Epithelial cell of prostate (primary cell): ENCODE measurements at regions not wholly inside any gene's neighbourhood (a gene's known extent, or its start where the extent isn't known, plus 50 kb on each side); places are given as distances from the start of the nearest gene placed in this dataset.
A peak's percentile ranks its signal among the peaks of the same experiment; 100 is the strongest.

Source experiments
- DNase-seq: peaks from one replicate; pipeline ENCODE4 v3.0.0-alpha.2; 2011; ENCODE audit warnings: low read depth, low spot score
- H3K27ac ChIP-seq: fragments of 450-650 bp; 2 replicates; pipeline ENCODE4 v1.5.1; 2017; ENCODE audit warnings: mild to moderate bottlenecking

DNA sequence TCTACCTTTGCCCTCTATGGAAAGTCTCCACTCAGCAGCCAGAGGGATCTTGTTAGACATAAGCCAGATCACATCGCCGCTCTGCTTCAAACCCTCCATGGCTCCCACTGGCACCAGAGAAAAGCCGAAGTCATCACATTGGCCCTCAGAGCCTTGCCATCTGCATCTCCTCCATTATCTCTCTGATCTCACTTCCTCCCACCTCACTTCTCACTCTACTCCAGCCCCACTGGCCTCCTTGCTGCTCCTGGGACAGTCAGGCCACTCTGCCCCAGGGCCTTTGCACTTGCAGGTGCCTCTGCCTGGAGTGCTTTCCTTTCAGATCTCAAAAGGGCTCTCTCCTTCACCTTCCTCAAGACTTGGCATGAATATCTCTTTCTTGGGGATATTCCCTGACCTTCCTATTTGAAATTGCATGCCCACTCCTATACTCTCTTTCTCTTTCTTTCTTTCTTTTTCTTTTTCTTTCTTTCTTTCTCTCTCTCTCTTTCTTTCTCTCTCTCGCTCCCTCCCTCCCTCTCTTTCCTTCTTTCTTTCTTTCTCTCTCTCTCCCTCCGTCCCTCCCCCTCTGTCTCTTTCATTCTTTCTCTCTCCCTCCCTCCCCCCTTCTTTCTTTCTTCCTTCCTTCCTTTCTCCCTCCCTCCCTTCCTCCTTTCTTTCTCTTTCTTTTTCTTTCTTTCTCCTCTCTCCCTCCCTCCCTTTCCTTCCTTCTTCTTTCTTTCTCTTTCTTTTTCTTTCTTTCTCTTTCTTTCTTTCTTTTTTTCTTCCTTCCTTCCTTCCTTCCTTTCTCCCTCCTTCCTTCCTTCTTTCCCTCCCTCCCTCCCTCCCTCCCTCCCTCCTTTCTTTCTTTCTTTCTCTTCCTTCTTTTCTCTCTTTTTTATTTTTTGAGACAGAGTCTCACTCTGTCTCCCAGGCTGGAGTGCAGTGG is 96.0 kb upstream of the CASZ1 start:
- H3K27ac ChIP-seq: no peak overlapping the region
- DNase-seq: no peak

DNA sequence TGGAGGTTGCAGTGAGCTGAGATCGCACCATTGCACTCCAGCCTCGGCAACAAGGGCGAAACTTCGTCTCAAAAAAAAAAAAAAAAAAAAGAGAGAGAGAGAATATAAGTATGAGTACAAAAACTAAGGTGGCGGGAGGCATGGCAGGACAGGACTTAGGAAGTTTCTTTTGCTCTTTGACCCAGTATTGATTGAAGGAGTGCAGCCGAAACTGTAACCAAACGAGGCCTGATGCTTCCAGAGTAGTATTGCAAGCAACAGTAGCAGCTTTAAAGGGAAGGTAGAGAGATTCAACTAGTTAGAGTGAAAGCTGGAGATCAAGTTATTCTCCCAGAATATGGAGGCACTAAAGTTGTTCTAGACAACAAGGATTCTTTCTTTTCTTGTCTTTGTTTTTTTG is 99.2 kb upstream of the CASZ1 start:
- H3K27ac ChIP-seq: no peak overlapping the region
- DNase-seq: no peak

DNA sequence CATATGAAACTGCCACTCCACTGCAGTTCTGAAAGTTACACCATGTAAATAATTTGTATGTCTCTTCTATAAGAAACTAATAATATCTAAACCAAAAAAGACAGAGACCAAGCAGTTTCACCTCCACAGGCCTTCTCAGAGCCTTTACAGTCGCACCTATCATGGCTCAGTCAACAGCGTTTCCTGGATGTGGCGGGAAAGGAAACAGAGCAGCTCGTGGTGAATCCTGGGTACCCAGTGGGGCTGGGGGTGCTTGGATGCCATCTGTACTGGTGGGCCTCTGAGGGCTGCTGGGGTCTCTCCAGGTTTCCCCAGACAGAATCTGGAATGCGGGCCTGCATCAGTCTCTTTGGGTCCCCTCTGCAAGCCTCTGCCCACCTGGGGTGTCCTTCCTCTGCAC is 100.2 kb upstream of the CASZ1 start:
- no peak overlapping the region for H3K27ac ChIP-seq
- no peak for DNase-seq

DNA sequence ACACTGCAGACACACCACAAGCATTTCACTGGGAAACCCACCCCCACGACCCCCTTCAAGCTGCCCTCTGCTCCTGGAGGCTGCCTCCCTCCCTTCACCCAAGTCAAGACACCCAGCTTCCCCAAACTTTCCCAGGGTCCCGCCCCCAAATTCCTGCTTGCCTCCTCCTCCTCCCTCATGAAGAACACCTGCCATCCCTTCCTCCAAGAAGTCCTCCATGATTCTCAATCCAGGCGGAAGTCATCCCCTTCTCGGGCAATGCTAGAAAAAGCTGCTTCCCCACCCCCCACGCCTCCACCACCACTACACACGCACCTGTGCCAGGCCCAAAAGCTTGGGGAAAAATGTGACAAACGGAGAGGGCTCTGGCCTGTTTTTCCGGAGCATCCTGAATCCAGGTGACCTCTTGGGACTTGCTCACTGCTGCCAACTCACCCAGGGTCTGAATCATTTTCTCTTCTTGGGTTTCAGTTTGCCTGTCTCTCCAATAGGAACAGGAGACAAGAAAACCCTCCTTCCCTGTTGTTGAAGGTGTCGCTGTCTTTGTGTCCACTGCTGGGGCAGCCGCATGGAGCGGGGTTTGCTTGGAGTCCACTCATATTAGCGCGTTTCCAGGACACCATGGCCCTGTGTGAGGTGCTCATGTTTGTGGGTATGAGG is 101.0 kb upstream of the CASZ1 start:
- DNase-seq: no peak
- H3K27ac ChIP-seq: peak overlapping the region; percentile 100

DNA sequence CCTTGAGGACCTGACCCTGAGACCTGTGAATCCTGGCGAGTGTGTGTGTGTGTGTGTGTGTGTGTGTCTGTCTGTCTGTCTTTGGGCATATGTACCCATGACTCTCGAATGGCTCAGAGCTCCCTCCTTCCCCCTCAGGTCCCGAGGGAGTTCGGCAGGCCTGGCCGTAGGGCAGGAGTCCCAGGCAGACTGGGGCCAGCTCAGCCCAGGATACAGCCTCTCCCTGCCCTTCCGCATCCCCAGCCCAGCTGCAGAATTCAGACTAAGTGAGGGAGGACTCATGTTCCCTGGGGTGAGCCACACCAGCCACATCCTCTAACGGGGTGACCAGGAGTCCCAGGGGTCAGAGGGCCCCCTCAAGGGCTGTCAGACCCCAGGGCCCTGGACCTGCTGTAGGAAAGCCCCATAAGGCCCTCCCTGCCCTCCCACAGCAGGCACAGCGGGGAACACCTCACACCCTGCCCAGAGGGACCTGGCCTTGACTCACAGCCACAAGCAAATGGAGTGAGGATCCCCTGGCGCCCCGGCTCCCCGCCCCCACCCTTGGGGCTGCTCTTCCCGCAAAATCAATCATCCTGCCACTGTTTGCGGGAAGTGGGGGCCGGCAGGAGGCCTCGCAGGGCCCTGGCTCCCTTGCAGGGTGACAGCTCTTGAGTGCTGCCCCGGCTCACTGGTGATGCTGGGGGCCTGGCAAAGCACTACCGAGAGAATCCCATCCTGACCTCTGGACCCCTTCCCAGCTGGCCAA is 101.7 kb upstream of the CASZ1 start:
- no peak for DNase-seq
- peak overlapping the region; percentile 100 for H3K27ac ChIP-seq

DNA sequence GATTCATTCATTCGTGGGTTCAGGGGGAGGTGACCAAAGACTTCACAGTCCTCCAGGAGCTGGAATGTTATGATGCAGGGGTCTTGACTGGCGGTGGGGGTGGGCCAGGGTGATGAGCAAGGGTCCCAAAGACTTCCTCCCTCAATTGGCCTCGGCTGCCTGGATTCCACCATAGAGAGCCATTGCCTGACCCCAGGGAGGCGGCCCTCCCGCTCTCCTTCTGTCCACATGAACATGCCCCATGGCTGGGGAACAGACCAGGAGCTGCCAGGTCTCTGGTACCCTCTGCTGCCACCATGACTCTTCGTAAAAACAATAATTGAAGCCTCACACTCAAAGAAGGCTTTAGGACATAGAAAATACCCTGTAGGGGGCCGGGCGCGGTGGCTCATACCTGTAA is 102.5 kb upstream of the CASZ1 start:
- DNase-seq: no peak
- H3K27ac ChIP-seq: peak overlapping the region; percentile 100

DNA sequence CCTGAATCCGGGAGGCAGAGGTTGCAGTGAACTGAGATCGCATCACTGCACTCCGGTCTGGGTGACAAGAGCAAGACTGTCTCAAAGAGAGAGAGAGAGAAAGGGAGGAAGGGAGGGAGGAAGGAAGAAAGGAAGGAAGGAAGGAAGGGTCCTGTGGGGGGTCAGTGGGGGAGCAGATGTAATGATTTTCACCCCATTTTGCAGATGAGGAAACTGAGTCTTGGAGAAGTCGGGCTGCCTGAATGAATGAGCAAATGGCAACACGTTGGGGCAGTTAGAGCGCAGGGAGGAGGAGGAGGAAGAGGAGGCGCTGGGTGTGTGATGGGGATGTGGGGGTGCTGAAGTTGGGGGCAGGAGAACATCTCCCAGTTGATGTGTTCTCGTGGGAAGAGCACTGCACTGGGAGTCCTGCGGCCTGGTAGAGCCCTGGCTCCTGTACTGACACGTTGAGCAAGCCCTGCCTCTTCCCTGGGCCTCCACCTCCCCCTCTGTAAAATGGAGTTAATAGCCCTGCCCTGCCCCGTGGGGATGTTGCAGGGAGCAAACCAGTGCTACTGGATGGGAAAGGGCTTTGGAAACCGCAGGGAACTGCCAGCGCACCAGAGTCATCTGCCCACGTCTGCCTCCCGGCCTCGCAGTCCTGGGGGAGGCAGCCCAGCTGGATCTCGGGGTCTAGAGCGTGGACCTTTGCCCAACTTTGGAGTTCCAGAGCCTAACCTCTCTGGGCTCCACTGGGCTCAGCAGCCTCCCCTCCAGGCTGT is 103.2 kb upstream of the CASZ1 start:
- peak; percentile 86 for DNase-seq
- peak overlapping the region; percentile 100 for H3K27ac ChIP-seq

DNA sequence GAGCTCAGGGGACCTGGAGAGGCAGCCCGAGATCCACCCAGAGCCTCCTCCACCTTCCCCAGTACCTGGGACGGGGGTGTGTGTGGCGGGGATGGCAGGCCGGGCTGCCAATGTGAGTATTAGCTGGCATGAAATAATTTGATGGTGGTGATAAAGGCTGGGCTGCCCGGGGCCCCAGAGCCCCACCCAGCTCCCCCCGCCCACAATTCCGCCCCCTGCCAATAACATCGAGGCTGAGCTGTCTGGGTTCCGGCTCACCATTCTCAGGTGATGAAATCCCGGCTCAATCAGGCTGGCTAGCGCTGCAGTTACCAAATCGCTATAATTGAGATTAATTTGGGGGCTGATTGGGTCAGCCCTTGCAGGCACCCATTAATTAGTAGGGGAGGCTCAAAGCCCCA is 103.8 kb upstream of the CASZ1 start:
- H3K27ac ChIP-seq: peak overlapping the region; percentile 100
- DNase-seq: no peak

DNA sequence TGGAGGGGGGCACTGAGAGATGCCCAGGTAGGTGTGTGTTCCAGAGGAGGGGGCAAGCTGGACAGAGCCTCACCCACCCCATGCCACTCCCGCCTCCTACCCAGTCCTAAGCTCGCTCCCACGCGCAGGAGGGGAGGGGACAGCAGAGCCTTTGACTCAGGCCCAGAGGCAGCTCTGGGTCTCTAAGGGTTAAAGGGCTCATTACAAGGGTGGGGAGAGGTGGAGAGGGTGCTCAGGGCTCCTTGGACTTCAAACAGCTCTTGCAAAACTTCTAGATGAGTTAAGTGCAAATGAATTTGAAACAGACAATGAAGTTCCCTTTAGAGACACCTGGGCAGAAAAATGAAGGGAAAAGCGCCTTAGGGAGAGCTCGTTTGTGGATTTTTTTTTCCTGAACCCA is 104.2 kb upstream of the CASZ1 start:
- no peak for DNase-seq
- peak overlapping the region; percentile 100 for H3K27ac ChIP-seq

DNA sequence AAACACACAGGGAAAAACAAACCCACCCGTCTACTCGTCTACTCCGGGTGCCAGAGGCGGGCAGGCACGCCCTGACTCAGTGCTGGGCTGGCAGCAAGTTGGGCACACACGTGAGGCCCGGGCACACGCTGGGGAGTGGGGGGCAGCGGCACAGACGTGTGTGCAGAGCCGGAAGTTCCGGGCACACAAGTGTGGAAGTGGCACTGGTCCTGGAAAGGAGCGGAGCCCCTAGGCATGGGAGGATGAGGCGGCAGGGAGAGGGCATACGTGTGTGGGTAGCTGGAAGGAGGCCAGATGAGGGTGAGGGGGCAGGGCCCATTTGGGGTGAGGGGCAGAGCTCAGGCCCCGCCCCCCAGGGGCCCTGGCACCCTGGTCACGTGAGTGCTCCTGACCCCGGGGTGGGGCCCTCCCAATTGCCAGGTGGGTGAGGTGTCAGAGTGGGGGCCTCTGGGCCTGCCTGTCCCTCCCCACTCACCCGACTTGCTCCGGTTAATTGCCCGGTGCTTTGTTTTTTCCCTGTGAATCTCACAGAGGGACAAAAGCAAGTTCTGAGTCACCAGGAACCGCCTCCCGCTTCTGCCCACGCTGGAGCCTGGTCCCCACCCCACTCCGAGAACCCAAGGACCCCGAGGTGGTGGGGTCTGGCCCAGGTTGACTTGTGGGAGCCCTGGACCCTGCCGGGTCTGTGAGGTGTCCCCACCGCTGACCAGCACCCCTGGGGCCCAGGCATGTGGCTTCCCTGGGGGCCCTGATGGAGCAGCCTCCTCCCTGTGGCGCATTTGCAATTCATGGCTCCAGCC is 104.8 kb upstream of the CASZ1 start:
- H3K27ac ChIP-seq: peak overlapping the region; percentile 100
- DNase-seq: no peak

DNA sequence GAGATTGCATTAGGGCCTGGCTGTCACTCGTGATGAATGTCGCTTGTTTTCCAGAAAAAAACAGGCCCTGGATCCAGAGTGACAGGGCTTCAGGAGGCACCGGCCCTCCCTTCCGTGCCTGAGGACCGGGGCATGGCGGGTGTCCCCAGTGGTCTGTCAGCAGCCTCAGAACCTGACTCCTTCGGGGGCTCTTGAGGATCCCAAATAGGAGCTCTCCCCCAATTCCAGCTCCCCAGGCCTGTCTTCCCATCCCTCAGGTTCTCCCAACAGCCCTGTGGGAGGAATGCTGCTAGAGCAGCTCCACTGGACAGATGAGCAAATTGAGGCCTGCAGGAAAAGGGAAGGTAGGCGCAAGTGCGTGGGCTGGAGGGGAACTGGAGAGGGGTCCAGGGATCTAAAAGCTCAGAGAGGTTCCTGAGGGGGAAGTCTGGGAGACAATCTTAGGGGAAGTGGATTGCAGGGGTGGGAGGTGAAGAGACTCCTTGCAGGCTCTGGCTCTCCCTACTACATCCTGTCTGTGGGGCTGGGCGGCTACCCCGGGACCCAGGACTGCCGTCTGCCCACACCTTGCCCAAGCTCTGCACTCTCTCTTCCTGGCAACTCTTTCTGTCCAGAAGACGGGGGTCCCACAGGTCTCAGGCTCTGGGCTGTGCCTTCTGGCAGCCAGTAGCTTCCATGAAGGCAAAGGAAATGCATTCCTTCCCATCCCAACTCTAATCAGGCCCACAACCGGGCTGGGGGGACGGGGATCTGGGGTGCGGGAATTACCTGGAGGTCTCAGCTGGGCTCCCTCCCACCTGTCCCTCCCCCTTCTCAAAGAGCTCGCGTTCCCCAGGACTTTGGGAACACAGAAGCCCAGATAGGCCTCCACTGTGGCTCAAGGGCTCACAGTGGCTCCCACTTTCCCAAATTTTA is 105.7 kb upstream of the CASZ1 start:
- peak overlapping the region; percentile 100 for H3K27ac ChIP-seq
- DNase-seq: no peak

DNA sequence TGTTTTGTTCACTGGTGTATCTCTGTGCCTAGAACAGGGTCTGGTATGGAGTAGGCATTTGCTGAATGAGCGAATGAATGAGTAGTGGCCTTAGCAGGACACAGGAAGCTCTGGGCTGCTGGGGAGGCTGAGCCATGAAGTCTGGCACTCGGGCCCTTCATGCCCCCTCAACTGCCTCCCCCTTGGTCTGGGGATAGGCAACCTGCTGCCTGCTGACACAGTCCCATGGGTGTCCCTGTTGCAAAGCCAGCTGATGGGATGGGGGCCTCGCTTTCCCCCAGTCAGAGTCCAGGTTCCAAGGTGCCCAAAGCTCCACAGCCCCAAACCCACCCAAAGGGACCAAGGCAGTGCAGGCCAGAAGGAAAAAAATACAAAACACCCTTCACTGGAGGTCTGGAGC is 107.0 kb upstream of the CASZ1 start:
- no peak for DNase-seq
- no peak overlapping the region for H3K27ac ChIP-seq

DNA sequence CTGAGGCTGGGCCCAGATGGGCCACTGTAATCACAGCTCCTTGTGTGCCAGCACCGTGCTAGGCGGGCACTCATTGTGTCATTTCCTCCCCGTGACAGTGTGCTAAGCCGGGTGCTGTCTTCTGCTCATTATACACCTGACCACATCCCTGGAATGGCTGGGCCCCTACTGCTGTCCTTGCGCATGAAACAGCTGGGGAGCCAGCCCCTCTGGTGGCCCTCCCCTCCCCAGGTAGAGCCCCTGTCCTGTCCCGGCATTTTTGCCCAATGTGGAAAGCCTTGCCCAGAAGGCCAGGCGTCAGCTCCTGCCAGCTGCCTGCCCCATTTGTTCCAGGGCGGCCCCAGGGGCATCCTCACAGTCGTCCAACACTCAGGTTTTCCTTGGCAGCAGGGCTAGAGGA is 107.4 kb upstream of the CASZ1 start:
- no peak for DNase-seq

DNA sequence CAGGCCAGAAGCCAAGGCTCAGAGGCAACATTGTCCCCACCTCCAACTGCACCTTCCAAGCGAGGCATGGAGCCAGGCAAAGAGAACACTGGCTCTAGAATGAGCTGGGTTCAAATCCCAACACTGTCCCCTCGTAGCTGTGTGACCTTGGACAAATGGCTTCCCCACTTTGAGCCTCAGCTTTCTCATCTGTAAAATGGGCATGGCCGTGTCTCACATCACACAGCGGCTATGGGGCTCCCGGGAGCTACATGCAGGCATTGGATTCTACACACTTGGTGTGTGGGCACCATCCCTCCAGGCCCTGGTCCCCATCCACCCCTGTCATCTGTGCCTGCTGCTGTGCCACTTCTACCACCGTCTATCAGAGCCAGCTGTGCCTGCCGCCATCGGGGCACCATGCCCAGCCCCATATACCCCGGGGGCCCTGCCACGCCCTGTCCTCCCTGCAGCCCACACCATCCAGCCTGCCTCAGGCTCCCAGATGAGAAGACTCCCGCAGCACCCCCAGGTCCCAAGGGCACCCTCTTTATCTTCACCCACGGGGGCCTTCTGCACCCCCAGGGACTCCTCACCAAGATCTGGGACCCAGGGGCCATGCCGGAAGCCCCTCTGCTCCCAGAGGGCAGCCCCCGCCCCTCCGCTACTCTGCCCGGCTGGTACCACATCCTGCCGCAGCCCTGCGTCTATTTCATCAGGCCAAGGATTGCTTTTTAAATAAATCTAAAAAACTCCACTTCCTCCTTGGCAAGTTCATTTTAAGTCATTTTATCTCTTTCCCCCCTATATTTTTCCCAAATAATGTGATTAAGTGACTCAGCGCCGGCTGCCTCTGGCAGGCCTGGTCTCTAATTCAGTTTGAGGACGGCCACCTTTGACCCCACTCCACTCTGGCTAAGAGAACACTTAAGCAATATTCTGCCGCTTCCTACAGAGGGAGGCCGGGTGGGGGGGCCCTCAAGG is 107.8 kb upstream of the TARDBP start:
- DNase-seq: no peak
- no peak overlapping the region for H3K27ac ChIP-seq

More for the DNA sequence above, 107.4 kb upstream of the CASZ1 start:
- no peak overlapping the region for H3K27ac ChIP-seq

DNA sequence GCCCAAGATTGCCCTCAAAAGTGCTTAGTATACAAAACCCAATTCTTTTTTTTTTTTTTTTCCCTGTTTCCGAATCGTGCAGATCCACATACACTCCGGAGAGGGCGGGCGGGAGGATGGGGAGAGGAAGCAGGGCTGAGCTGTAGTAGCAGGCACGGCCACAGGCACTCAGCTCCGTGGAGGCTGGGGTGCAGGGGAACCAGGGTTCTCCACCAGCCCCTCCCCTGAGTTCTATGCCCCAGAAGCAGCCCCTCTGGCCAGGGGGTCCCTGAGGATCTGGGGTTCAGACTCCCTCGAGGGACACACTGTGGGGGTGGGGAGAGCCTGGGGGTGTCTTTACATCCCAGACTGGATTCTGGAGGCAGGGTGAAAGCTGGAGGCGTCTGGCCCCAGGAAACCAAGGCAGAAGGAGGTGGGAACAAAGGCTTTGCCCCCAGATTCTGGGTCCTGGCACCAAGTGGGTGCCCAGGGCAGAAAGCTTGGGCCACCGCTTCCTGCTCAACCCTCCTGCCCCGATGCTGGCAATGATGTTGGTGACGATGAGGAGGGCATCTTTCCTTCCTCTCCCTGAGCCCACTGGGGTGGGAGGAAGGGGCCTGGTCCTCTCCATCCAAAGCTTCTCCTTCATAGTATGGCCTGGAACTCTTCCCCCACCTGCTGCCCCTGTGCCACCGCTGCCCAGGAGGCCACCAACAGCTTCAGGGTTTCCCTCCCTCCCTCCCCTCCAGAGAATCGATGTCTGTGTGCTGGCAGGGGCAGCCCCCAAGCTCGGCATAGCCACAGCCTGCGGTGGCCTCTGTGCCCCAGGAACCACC is 106.4 kb upstream of the TARDBP start:
- no peak overlapping the region for H3K27ac ChIP-seq
- DNase-seq: no peak

DNA sequence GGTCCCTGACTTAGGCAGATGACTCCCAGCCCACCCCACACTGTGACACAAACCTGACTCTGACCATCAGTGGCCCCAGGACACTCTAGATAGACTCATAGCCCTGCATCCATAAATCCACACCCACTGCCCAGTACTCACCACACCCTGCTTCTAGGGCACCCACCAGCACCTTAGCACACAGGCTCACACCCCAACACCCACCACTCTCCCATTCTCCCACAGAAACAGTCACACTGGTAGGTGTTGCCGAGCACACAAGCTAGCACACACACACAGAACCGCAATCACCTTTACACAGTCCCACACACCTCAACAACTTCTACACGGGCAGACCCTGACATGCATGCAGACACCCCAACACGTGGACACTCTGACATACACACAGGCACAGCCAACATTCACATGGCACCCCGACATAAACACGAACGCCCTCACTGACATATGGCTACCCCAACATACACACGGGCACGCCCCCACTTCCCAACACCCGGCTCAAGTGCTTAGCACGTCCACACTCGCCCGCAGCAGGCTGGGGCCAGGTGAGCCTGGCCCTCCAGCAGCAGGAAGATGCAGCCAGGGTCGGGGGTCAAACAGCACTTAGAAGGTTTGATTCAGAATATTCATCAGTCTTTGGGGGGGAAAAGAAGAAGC is 105.5 kb upstream of the TARDBP start:
- DNase-seq: no peak
- no peak overlapping the region for H3K27ac ChIP-seq
